RCC 7860 (cell line): ENCODE measurements at regions not wholly inside any gene's neighbourhood (a gene's known extent, or its start where the extent isn't known, plus 50 kb on each side); places are given as distances from the start of the nearest gene placed in this dataset.
"Not testable (repeated sequence)": the region's sequence is repeated elsewhere in the genome, so short reads cannot be mapped to it uniquely, and the experiment has no call there.

ENCODE experiments used
- DNase-seq: peaks from one replicate; pipeline ENCODE4 v3.0.0-alpha.2; 2015; ENCODE audit warnings: low spot score
- FAIRE-seq: peaks from 2 replicates; lab custom pipeline; 2012; peaks lifted over from hg19 to GRCh38; lab: Jason Lieb, UNC

DNA sequence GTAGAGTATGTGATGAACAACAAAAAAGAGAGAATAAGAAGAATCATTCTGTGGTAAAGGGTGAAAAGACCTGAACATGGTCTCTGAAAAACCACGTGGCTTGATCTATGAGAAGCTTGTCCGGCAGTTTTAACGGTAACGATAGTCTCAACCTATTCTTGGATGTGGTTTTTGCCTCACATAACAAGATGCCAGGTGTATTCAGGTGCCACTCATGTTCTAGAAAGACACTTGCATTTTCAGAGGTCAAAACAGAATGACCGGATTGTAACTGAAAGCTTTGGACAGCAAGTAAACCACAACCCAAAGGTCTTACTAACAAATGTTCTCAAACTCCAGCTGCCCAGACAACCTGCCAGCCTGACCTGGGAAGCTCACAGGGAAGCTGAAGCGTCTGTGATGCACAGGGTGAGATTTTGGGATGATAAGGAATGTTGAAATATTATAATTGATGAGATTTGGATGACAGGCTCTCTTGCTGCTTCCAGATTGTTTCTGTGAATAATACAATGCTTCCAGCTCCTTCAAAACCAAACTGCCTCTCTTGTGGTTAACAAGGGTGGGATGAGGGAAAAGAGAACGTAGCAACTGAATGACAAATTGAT is 137.4 kb upstream of the GRB10 start:
- no peak for DNase-seq
- FAIRE-seq: no peak

DNA sequence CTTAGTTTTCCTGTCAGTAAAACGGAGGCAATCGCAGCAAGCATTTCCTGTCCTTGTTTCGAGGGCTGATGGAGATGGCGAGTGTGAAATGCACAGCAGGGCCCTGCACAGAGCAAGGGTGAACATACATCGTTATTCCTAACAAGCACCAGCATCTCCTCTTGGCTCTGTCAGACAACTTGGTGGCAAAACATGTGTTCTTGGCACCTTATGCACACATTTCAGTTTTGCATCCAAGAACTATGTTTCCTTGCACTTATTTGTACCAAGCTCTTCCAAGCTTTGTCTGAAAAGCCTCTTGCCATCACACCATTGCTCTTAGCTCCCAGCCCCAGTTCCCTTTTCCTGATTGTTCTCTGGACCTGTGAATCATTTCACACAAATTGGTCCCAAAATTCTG is 132.9 kb upstream of the GRB10 start:
- FAIRE-seq: no peak
- no peak for DNase-seq

GRCh38 chr7:50914460-50914859 is 131.8 kb upstream of the GRB10 start:
- no peak for FAIRE-seq
- DNase-seq: no peak

- no peak for DNase-seq
- no peak for FAIRE-seq
Measured at GRCh38 chr7:50908628-50909290, 126.1 kb upstream of the GRB10 start.

- FAIRE-seq, DNase-seq: not testable (repeated sequence)
Measured at GRCh38 chr7:50898604-50899477, 116.1 kb upstream of the GRB10 start.

GRCh38 chr7:50887061-50887460 is 104.4 kb upstream of the GRB10 start:
- not testable (repeated sequence) for DNase-seq, FAIRE-seq

GRCh38 chr7:50872437-50872836 is 89.7 kb upstream of the GRB10 start:
- DNase-seq (no peak), FAIRE-seq (no peak)

DNA sequence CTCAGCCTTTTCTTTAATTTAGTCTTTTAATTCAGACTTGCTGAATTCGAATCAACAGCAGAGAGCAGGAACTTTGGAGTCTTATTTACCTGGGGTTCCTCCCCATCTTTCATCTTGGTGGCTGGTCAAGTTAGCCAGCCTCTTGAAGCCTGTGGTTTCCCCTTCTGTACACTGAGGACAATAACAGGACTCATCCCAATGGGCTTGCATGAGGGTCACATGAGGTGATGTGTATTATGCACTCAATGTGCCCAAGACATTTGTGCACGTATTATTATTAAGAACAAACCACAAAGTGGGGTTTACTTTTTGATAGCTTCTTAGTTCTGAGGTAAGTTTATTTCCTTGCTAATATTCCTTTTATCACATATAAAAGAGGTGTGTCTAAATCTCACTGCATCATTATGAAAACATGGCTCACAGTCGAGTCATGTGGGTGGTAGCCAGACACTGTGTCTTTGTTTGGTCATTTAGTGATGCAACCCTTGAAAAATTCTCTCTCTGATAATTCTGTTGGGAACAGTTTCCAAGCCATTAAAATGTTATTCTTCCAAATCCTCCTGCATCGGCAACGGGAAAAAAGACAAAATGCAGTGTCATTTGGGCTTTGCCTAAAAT is 86.5 kb upstream of the GRB10 start:
- peak; percentile 83 for DNase-seq
- FAIRE-seq: peak; percentile 90

DNA sequence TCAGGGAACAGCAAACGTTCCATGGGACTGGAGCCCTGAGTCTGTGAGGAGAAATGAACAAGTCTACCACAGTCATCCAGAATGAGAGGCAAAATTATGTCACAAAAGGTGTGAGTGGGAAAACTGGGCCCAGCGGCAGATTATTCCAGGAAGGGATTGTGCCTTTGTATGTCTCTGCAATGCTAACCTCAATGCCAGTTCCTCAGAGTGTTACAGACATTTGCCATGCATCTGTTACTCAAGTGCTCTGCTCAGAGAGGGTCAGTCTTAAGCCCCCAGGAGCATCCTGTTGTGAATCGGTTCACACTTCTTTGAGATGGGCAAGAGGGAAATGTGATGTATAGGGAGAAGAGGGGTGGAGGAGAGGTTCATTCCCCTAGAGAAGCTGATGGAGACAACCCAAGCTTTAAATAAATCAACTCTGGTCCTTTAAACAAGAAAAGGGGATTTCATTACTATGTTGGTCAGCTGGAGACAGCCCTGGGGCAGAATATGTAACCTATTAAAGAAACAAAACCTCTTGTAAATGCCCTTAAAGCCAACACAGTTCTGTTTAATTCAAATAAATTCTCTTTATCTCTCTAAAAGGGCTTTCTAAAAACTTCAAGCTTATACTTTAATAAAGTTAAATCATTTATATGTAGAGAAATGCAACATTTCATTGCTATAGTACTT is 85.9 kb upstream of the GRB10 start:
- no peak for FAIRE-seq
- no peak for DNase-seq

DNA sequence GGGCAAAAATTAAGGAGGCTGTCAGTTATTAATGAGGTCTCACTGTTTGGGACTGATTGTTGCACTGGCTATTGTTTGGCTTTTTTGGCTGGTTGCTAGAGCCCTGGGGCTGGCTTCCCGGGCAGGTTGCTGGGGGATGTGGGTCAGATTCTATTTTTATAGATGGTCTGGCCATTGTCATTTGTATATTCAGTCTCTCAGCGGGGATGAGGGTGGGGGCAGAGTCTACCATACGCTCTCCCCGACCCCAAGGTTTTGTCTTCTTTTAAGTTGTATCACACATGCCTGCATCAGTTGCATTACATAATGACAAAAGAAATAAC is 84.3 kb upstream of the GRB10 start:
- no peak for FAIRE-seq

DNA sequence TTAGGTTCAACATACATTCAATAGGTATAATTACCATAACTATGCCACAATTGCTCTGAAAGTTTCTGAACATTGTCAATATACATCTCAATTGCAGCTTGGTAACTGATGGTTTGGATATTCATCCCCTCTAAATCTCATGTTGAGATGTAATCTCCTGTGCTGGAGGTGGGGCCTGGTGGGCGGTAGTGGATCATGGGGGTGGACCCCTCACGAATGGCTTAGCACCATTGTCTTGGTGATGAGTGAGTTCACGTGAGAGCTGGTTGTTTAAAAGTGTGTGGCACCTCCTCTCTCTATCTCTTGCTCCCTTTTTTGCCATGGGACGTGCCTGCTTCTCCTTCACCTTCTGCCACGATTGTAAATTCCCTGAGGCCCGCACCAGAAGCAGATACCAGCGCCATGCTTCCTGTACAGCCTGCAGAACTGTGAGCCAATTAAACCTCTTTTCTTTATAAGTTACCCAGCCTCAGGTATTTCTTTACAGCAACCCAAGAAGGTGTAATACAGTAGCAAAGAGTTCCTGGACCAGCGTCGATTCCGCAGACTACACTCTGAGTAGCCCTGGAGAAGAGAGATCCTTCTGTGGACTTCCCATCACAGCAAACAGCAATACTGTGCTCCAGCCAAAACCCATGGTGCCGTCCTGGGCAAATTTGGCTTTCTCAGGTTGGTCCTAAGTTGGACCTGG is 83.8 kb upstream of the GRB10 start:
- FAIRE-seq (no peak), DNase-seq (no peak)

More for the DNA sequence above, 84.3 kb upstream of the GRB10 start:
- DNase-seq: no peak

DNA sequence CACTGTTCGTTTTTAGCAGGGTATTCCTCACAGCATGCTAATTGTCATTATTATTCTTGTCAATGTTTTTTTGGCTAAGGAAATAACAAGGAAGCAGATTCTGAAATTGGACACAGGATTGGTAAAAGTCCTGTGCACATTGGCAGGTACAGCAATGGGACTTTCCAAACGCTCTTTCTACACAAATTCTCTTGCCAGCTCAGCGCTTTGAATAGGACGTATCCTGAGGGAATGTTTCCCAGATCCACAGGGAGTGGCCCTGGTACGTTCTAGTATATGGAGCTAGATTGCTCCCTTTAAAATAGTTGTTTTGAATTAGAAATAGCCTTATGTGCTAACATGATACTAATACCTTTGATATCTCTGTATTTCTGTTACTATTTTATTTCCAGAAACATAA is 82.8 kb upstream of the GRB10 start:
- DNase-seq (no peak), FAIRE-seq (no peak)

DNA sequence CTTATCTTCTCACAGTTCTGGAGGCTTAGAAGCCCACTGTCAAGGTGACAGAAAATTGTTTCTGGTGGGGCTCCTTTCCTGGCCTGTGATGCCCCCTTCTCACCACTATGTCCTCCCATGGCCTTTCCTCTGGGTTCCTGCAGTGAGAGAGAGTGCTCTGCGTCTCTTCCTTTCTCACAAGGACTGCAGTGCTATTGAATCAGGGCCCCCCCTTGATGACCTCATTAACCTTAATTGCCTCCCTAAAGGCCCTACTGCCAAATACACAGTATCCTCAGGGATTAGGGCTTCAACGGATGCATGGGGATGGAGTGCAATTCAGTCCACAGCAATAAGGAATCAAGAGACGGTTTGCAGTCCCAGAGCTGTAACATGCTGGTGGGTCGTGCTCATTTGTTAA is 82.0 kb upstream of the GRB10 start:
- DNase-seq (no peak), FAIRE-seq (no peak)

GRCh38 chr7:50863053-50863452 is 80.4 kb upstream of the GRB10 start:
- no peak for FAIRE-seq

DNA sequence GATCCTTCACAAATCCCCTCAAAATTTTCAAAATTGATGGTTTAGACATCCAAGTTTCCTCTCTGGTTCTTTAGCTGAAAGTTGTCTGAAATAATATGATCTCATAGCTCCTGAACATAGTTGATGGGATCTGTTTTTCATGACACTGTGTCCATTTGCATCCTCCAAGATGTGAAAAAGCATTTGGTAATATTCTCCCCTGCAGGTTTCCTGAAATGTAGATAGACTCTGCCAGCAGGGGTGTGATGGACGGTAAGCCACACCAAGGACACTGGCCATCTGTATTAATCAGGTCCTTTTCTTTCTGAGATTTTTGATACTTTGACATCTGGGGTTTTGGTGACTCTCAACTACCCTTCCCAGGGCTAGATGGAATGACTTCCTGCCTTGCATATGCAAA is 79.6 kb upstream of the GRB10 start:
- FAIRE-seq: no peak
- no peak for DNase-seq

More at GRCh38 chr7:50863053-50863452, 80.4 kb upstream of the GRB10 start:
- no peak for DNase-seq

DNA sequence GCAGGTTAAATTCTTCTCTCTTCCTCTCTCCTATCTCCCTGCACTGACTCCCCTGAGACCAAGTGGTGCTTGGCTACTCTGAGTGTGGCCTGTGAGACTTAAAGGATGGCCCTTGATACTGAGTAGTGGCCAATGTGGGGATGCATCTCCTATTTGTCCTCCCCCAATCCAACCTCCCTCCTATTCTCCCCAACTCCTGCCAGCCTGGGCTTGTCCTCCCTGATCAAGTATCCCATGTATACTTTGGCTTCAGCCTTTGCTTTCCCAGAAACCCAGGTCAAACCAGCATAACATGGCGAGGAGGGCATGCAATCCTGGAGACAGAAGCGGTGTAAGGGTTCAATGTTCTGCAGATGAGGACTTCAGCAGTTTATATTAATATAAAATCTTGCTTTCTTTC is 77.9 kb upstream of the GRB10 start:
- DNase-seq (no peak), FAIRE-seq (no peak)

- FAIRE-seq (no peak), DNase-seq (no peak)
Measured at GRCh38 chr7:50860174-50860573, 77.5 kb upstream of the GRB10 start.

GRCh38 chr7:50858528-50859245 is 76.0 kb upstream of the GRB10 start:
- FAIRE-seq: no peak
- no peak for DNase-seq

DNA sequence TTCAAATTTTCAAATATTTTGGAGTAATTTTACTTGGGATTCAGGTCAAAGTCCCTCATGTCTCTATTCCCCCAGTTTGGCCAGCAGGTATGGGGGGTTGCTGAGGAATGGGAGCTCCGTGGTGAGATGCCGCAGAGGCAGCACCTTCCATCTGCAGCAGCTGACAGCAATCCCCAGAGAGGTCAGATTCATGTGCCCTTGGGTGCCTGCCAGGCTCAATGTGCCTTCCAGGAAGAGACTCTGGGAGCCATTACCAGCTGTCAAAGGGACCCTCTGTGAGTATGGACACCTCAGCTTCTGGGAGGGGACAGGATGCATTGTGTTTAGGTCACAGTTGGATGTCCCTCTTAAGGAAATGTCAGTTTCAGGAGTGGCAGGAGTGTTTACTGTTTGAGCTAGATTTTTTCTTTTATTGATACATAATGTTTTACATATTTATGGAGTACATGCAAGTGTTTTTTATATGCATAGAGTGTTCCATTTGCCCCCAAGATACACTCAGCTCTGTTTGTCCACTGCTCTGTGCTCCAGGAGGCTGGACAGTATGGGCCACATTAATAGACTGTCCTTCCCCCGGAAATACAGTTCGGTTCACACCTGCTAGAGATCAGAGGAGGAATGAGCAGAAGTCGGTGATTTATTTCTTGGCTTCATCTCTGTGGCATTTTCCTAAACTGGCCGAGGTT is 75.3 kb upstream of the GRB10 start:
- FAIRE-seq: no peak
- DNase-seq: no peak
